ENCODE measurements at regions not wholly inside any gene's neighbourhood (a gene's known extent, or its start where the extent isn't known, plus 50 kb on each side); places are given as distances from the start of the nearest gene placed in this dataset.

- H3K9me3 ChIP-seq (ENCODE audit: control insufficient read depth, low read depth, low read length): no peaks in the 10 kb centered on the region
- no peaks in the 10 kb centered on the region for H3K27me3 ChIP-seq (ENCODE audit: control insufficient read depth, extremely low read depth, insufficient read depth, low read length)
- H3K4me1 ChIP-seq (ENCODE audit: control insufficient read depth, extremely low read depth, insufficient read depth, low read length): no peaks in the 10 kb centered on the region
- no peak for DNase-seq (ENCODE audit: low read depth, low spot score)
- H3K9me1 ChIP-seq (ENCODE audit: control insufficient read depth, extremely low read depth, insufficient read depth, low read length): no peaks in the 10 kb centered on the region
- dilution Hi-C loops (cut with MboI; ENCODE audit: extremely low pct_ligation_motif_present, low sequenced_read_pairs): no loop called here
- no peak overlapping the region for H3K4me2 ChIP-seq (ENCODE audit: control insufficient read depth, extremely low read depth, insufficient read depth, low read depth, low read length)
- no peak overlapping the region for H3K4me3 ChIP-seq (ENCODE audit: control insufficient read depth in 2 of 3, extremely low read depth in 1 of 3, insufficient read depth in 2 of 3, low read depth in 1 of 3, low read length in 3 of 3)
- FAIRE-seq: no peak
- TF ChIP-seq EZH2 (IDR thresholded peaks at IDR 0.05; ENCODE audit: low read length) (no peak), CTCF (optimal IDR thresholded peaks at IDR 0.05 in 1 of 3, IDR thresholded peaks at IDR 0.05 in 1 of 3, conservative IDR thresholded peaks at IDR 0.05 in 1 of 3; ENCODE audit: extremely low read depth in 1 of 3, insufficient read depth in 2 of 3, low read length in 3 of 3) (no peak)
- H3K36me3 ChIP-seq (ENCODE audit: control insufficient read depth in 2 of 2, extremely low read depth in 1 of 2, insufficient read depth in 2 of 2, low read length in 2 of 2): no peaks in the 10 kb centered on the region
- H2AFZ ChIP-seq (ENCODE audit: control insufficient read depth, low read length): no peak overlapping the region
- H3K27ac ChIP-seq (ENCODE audit: control insufficient read depth, insufficient read depth, low read length): no peak overlapping the region
- H3K79me2 ChIP-seq (ENCODE audit: control insufficient read depth, insufficient read depth, low read length): no peaks in the 10 kb centered on the region
- no peak overlapping the region for H3K9ac ChIP-seq (ENCODE audit: control insufficient read depth, extremely low read depth, insufficient read depth, low read length)
- H4K20me1 ChIP-seq (ENCODE audit: control insufficient read depth, extremely low read depth, insufficient read depth, low read length): no peaks in the 10 kb centered on the region
Measured at GRCh38 chr1:99146129-99146848, 118.0 kb upstream of the PLPPR4 start.

- H3K4me2 ChIP-seq (ENCODE audit: control insufficient read depth, extremely low read depth, insufficient read depth, low read depth, low read length): no peak overlapping the region
- H3K4me3 ChIP-seq (ENCODE audit: control insufficient read depth in 2 of 3, extremely low read depth in 1 of 3, insufficient read depth in 2 of 3, low read depth in 1 of 3, low read length in 3 of 3): no peak overlapping the region
- no peaks in the 10 kb centered on the region for H3K36me3 ChIP-seq (ENCODE audit: control insufficient read depth in 2 of 2, extremely low read depth in 1 of 2, insufficient read depth in 2 of 2, low read length in 2 of 2)
- no peak for DNase-seq (ENCODE audit: low read depth, low spot score)
- H3K9me1 ChIP-seq (ENCODE audit: control insufficient read depth, extremely low read depth, insufficient read depth, low read length): no peaks in the 10 kb centered on the region
- no peaks in the 10 kb centered on the region for H3K27me3 ChIP-seq (ENCODE audit: control insufficient read depth, extremely low read depth, insufficient read depth, low read length)
- no peaks in the 10 kb centered on the region for H3K4me1 ChIP-seq (ENCODE audit: control insufficient read depth, extremely low read depth, insufficient read depth, low read length)
- no peak for TF ChIP-seq EZH2 (IDR thresholded peaks at IDR 0.05; ENCODE audit: low read length)
- TF ChIP-seq CTCF (optimal IDR thresholded peaks at IDR 0.05 in 1 of 3, IDR thresholded peaks at IDR 0.05 in 1 of 3, conservative IDR thresholded peaks at IDR 0.05 in 1 of 3; ENCODE audit: extremely low read depth in 1 of 3, insufficient read depth in 2 of 3, low read length in 3 of 3): no peak
- no peak for FAIRE-seq
- no peak overlapping the region for H3K27ac ChIP-seq (ENCODE audit: control insufficient read depth, insufficient read depth, low read length)
- H4K20me1 ChIP-seq (ENCODE audit: control insufficient read depth, extremely low read depth, insufficient read depth, low read length): no peaks in the 10 kb centered on the region
- dilution Hi-C loops (cut with MboI; ENCODE audit: extremely low pct_ligation_motif_present, low sequenced_read_pairs): no loop called here
- no peak overlapping the region for H2AFZ ChIP-seq (ENCODE audit: control insufficient read depth, low read length)
- no peaks in the 10 kb centered on the region for H3K9me3 ChIP-seq (ENCODE audit: control insufficient read depth, low read depth, low read length)
- no peaks in the 10 kb centered on the region for H3K79me2 ChIP-seq (ENCODE audit: control insufficient read depth, insufficient read depth, low read length)
- no peak overlapping the region for H3K9ac ChIP-seq (ENCODE audit: control insufficient read depth, extremely low read depth, insufficient read depth, low read length)
Measured at GRCh38 chr1:99149952-99150351, 114.3 kb upstream of the PLPPR4 start.
